IMR-90 (cell line): ENCODE measurements at regions not wholly inside any gene's neighbourhood (a gene's known extent, or its start where the extent isn't known, plus 50 kb on each side); places are given as distances from the start of the nearest gene placed in this dataset.

Experiments
- MAZ ChIP-seq: IDR thresholded peaks from 2 replicates; pipeline ENCODE4 v1.6.1; 2012; ENCODE audit warnings: low read depth, mild to moderate bottlenecking, low read length, improper control_type of control experiment, moderate library complexity, borderline replicate concordance
- POLR2A ChIP-seq: IDR thresholded peaks from 2 replicates; pipeline ENCODE4 v1.6.1; 2012; ENCODE audit warnings: mild to moderate bottlenecking, low read depth, low read length
- RAD21 ChIP-seq: IDR thresholded peaks from 2 replicates; pipeline ENCODE4 v1.6.1; 2012; ENCODE audit warnings: low read length, improper control_type of control experiment

GRCh38 chr2:128473175-128474035 lies 154.7 kb upstream of the HS6ST1 start (continued):
- TF ChIP-seq POLR2A (no peak), RAD21 (no peak), MAZ (no peak)
